ENCODE measurements at regions not wholly inside any gene's neighbourhood (a gene's known extent, or its start where the extent isn't known, plus 50 kb on each side); places are given as distances from the start of the nearest gene placed in this dataset.

GRCh38 chr7:81031996-81032395 is 113.1 kb upstream of the SEMA3C start:
- no peaks in the 10 kb centered on the region for H3K27me3 ChIP-seq (ENCODE audit: control insufficient read depth, insufficient read depth, low read length)
- H3K4me1 ChIP-seq (ENCODE audit: control insufficient read depth, extremely low read depth, insufficient read depth, low read length): no peaks in the 10 kb centered on the region
- TF ChIP-seq, protein P1, sequence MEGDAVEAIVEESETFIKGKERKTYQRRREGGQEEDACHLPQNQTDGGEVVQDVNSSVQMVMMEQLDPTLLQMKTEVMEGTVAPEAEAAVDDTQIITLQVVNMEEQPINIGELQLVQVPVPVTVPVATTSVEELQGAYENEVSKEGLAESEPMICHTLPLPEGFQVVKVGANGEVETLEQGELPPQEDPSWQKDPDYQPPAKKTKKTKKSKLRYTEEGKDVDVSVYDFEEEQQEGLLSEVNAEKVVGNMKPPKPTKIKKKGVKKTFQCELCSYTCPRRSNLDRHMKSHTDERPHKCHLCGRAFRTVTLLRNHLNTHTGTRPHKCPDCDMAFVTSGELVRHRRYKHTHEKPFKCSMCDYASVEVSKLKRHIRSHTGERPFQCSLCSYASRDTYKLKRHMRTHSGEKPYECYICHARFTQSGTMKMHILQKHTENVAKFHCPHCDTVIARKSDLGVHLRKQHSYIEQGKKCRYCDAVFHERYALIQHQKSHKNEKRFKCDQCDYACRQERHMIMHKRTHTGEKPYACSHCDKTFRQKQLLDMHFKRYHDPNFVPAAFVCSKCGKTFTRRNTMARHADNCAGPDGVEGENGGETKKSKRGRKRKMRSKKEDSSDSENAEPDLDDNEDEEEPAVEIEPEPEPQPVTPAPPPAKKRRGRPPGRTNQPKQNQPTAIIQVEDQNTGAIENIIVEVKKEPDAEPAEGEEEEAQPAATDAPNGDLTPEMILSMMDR (conservative IDR thresholded peaks at IDR 0.05 in 1 of 2, IDR thresholded peaks at IDR 0.05 in 1 of 2; ENCODE audit: low read depth in 1 of 2, low read length in 2 of 2): no peak
- no peak overlapping the region for H3K27ac ChIP-seq (ENCODE audit: insufficient read depth, low read length)
- H3K36me3 ChIP-seq (ENCODE audit: control insufficient read depth, insufficient read depth, low read length): no peaks in the 10 kb centered on the region
- no peaks in the 10 kb centered on the region for H3K9me3 ChIP-seq (ENCODE audit: control insufficient read depth, insufficient read depth, low read depth, low read length)
- H4K20me1 ChIP-seq (ENCODE audit: control insufficient read depth, extremely low read depth, insufficient read depth, low read length): no peaks in the 10 kb centered on the region
- no peak overlapping the region for H2AFZ ChIP-seq (ENCODE audit: low read length)
- DNase-seq (ENCODE audit: low read depth in 2 of 2): no peak
- H3K9ac ChIP-seq (ENCODE audit: insufficient read depth, low read length): no peak overlapping the region
- H3K4me2 ChIP-seq (ENCODE audit: extremely low read depth, insufficient read depth, low read length): no peak overlapping the region
- H3K79me2 ChIP-seq (ENCODE audit: control insufficient read depth, insufficient read depth, low read length): no peaks in the 10 kb centered on the region
- H3K4me3 ChIP-seq (replicated peaks in 1 of 4; ENCODE audit: control extremely low read depth in 1 of 4, insufficient read depth in 1 of 4, low read depth in 3 of 4, low read length in 4 of 4): no peak overlapping the region

DNA sequence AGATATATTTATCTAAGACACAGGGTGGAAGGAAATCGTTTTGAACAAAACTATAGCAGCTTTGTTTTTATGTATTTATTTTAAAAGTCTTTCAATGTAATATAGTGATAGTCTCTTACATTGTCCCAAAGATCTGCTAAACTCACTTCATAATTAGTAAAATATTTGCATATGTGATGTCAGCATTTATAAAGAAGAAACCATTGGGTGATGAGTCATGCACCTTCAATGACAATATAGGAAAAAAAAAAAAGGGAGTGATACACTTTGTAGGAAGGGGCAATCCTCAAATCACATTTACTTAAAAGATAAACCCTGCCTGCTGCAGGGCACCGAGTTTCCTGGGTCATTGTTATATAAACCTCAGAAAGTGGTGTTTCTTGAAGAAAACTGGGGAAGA is 112.4 kb upstream of the SEMA3C start:
- no peak overlapping the region for H3K27ac ChIP-seq (ENCODE audit: insufficient read depth, low read length)
- no peak for TF ChIP-seq EZH2 (IDR thresholded peaks at IDR 0.05; ENCODE audit: low read length, missing control alignments)
- TF ChIP-seq, protein P1 (conservative IDR thresholded peaks at IDR 0.05 in 1 of 2, IDR thresholded peaks at IDR 0.05 in 1 of 2; ENCODE audit: low read depth in 1 of 2, low read length in 2 of 2): no peak
- no peak overlapping the region for H3K4me2 ChIP-seq (ENCODE audit: extremely low read depth, insufficient read depth, low read length)
- H3K9ac ChIP-seq (ENCODE audit: insufficient read depth, low read length): no peak overlapping the region
- H4K20me1 ChIP-seq (ENCODE audit: control insufficient read depth, extremely low read depth, insufficient read depth, low read length): no peaks in the 10 kb centered on the region
- H3K9me3 ChIP-seq (ENCODE audit: control insufficient read depth, insufficient read depth, low read depth, low read length): no peaks in the 10 kb centered on the region
- H3K79me2 ChIP-seq (ENCODE audit: control insufficient read depth, insufficient read depth, low read length): no peaks in the 10 kb centered on the region
- H3K36me3 ChIP-seq (ENCODE audit: control insufficient read depth, insufficient read depth, low read length): no peaks in the 10 kb centered on the region
- H3K4me3 ChIP-seq (replicated peaks in 1 of 4; ENCODE audit: control extremely low read depth in 1 of 4, insufficient read depth in 1 of 4, low read depth in 3 of 4, low read length in 4 of 4): no peak overlapping the region
- DNase-seq (ENCODE audit: low read depth in 2 of 2): no peak
- no peaks in the 10 kb centered on the region for H3K4me1 ChIP-seq (ENCODE audit: control insufficient read depth, extremely low read depth, insufficient read depth, low read length)
- no peaks in the 10 kb centered on the region for H3K27me3 ChIP-seq (ENCODE audit: control insufficient read depth, insufficient read depth, low read length)
- no peak overlapping the region for H2AFZ ChIP-seq (ENCODE audit: low read length)

DNA sequence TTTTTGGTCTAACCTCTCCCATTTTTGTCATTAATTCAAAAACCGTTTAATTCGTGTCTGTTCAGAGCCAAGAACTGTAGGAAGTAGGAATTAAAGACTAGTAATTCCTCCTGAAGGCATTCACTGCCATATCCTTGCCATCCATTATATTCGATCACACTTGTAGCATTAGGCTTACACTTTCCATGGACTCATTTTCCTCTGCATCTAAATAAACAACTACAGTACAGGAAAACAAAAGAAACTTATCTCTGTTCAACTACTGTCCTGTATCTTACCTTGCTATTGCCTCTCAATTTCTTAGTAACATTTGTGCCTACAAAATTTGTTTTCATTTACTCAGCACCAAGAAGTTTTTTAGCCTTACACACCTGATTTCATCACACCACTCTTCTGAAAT is 111.6 kb upstream of the SEMA3C start:
- Histone ChIP-seq H2AFZ (ENCODE audit: low read length) (no peak overlapping the region), H3K36me3 (ENCODE audit: control insufficient read depth, insufficient read depth, low read length) (no peaks in the 10 kb centered on the region), H3K27ac (ENCODE audit: insufficient read depth, low read length) (no peak overlapping the region), H3K4me2 (ENCODE audit: extremely low read depth, insufficient read depth, low read length) (no peak overlapping the region), H3K9ac (ENCODE audit: insufficient read depth, low read length) (no peak overlapping the region), H3K4me1 (ENCODE audit: control insufficient read depth, extremely low read depth, insufficient read depth, low read length) (no peaks in the 10 kb centered on the region), H4K20me1 (ENCODE audit: control insufficient read depth, extremely low read depth, insufficient read depth, low read length) (no peaks in the 10 kb centered on the region), H3K9me3 (ENCODE audit: control insufficient read depth, insufficient read depth, low read depth, low read length) (no peaks in the 10 kb centered on the region), H3K79me2 (ENCODE audit: control insufficient read depth, insufficient read depth, low read length) (no peaks in the 10 kb centered on the region), H3K4me3 (replicated peaks in 1 of 4; ENCODE audit: control extremely low read depth in 1 of 4, insufficient read depth in 1 of 4, low read depth in 3 of 4, low read length in 4 of 4) (no peak overlapping the region), H3K27me3 (ENCODE audit: control insufficient read depth, insufficient read depth, low read length) (no peaks in the 10 kb centered on the region)
- TF ChIP-seq EZH2 (IDR thresholded peaks at IDR 0.05; ENCODE audit: low read length, missing control alignments): no peak
- TF ChIP-seq, protein P1 (conservative IDR thresholded peaks at IDR 0.05 in 1 of 2, IDR thresholded peaks at IDR 0.05 in 1 of 2; ENCODE audit: low read depth in 1 of 2, low read length in 2 of 2): no peak
- no peak for DNase-seq (ENCODE audit: low read depth in 2 of 2)

Measured in fibroblast of lung (primary cell).